H1 (cell line): ENCODE measurements at regions not wholly inside any gene's neighbourhood (a gene's known extent, or its start where the extent isn't known, plus 50 kb on each side); places are given as distances from the start of the nearest gene placed in this dataset.

Experiments used
- CTCF ChIA-PET: fragments of 300-600 bp; sonication (Branson Sonifier 250); formaldehyde crosslinking; loops from one replicate; lab custom pipeline; 2021; ENCODE audit not compliant: partially characterized antibody; lab: Charles Lee
- POLR2A ChIA-PET: fragments of 300-600 bp; sonication (Branson Sonifier 250); formaldehyde crosslinking; loops from one replicate; lab custom pipeline; 2021; ENCODE audit warnings: inconsistent platforms; ENCODE audit not compliant: partially characterized antibody; lab: Charles Lee
- DNase-seq, 2 experiments: peaks; one replicate each; pipeline versions ENCODE4 v3.0.0 to v3.0.0-alpha.2; 2010 to 2022; ENCODE audit warnings: low spot score in 2 of 2, low read depth in 1 of 2, mixed read lengths in 1 of 2
- FAIRE-seq: peaks from 2 replicates; lab custom pipeline; 2011; peaks lifted over from hg19 to GRCh38; lab: Jason Lieb, UNC
- H2AFZ ChIP-seq: 2 replicates; pipeline ENCODE4 v1.8.1; 2012; ENCODE audit warnings: low read length, inconsistent platforms
- H2AK5ac ChIP-seq: 2 replicates; pipeline ENCODE4 v1.6.1; 2013; ENCODE audit warnings: low read depth, low read length
- H2BK120ac ChIP-seq: replicated peaks from 2 replicates; pipeline ENCODE3; 2013; ENCODE audit warnings: low read depth, low read length, inconsistent platforms
- H2BK12ac ChIP-seq: 2 replicates; pipeline ENCODE4 v1.6.1; 2013; ENCODE audit warnings: low read depth, low read length
- H2BK15ac ChIP-seq: 2 replicates; pipeline ENCODE4 v1.6.1; 2013; ENCODE audit warnings: low read length
- H2BK20ac ChIP-seq: 2 replicates; pipeline ENCODE4 v1.6.1; 2013; ENCODE audit warnings: low read length
- H2BK5ac ChIP-seq: 2 replicates; pipeline ENCODE4 v1.6.1; 2013; ENCODE audit warnings: low read depth, low read length
- H3K14ac ChIP-seq: 2 replicates; pipeline ENCODE4 v1.6.1; 2013; ENCODE audit warnings: inconsistent platforms; ENCODE audit not compliant: insufficient read length
- H3K18ac ChIP-seq: 2 replicates; pipeline ENCODE4 v1.6.1; 2013; ENCODE audit warnings: low read length; ENCODE audit errors: extremely low read depth
- H3K23ac ChIP-seq: 2 replicates; pipeline ENCODE4 v1.6.1; 2013; ENCODE audit warnings: inconsistent platforms; ENCODE audit not compliant: insufficient read length
- H3K23me2 ChIP-seq: 2 replicates; pipeline ENCODE4 v1.6.1; 2013; ENCODE audit warnings: low read depth, low read length
- H3K27ac ChIP-seq: 2 replicates; pipeline ENCODE4 v1.6.1; 2011; ENCODE audit warnings: low read depth, low read length, inconsistent platforms
- H3K27me3 ChIP-seq, 4 experiments: replicated peaks in 1 of 4; 1 replicate in 1 of 4; 2 replicates in 3 of 4; pipeline versions ENCODE4 v1.6.1 to v1.8.1; 2011 to 2013; ENCODE audit warnings: low read length in 3 of 4, mild to moderate bottlenecking in 3 of 4, inconsistent platforms in 2 of 4, mixed read lengths in 2 of 4, moderate library complexity in 1 of 4; ENCODE audit not compliant: control insufficient read depth in 3 of 4, insufficient read depth in 3 of 4; ENCODE audit errors: extremely low read depth in 1 of 4
- H3K36me3 ChIP-seq, 4 experiments: 2 replicates each; pipeline versions ENCODE4 v1.6.1 to v1.8.1; 2011 to 2013; ENCODE audit warnings: mild to moderate bottlenecking in 4 of 4, low read length in 3 of 4, moderate library complexity in 2 of 4, control low read depth in 1 of 4, inconsistent platforms in 1 of 4; ENCODE audit not compliant: insufficient read depth in 4 of 4, control insufficient read depth in 2 of 4
- H3K4ac ChIP-seq: replicated peaks from 2 replicates; pipeline ENCODE3; 2013; ENCODE audit warnings: low read length, low read depth, mixed read lengths, inconsistent platforms; ENCODE audit not compliant: insufficient read length
- H3K4me1 ChIP-seq, 4 experiments: replicated peaks in 1 of 4; 1 replicate in 1 of 4; 2 replicates in 3 of 4; pipeline versions ENCODE4 v1.6.1 to v1.8.1; 2011 to 2013; ENCODE audit warnings: low read length in 3 of 4, inconsistent platforms in 2 of 4, mixed read lengths in 1 of 4; ENCODE audit not compliant: insufficient read depth in 4 of 4, control insufficient read depth in 3 of 4
- H3K4me2 ChIP-seq, 2 experiments: 2 replicates each; pipeline versions ENCODE4 v1.6.1 to v1.8.1; 2011 to 2013; ENCODE audit warnings: low read depth in 2 of 2, low read length in 2 of 2, control low read depth in 1 of 2, inconsistent platforms in 1 of 2, mild to moderate bottlenecking in 1 of 2; ENCODE audit not compliant: insufficient read depth in 1 of 2
- H3K4me3 ChIP-seq, 4 experiments: fragments of 200-600, 300-600 bp in 1 of 4; sonication (generic), shearing (Covaris generic), sonication (Bioruptor Twin) in 1 of 4; 2 replicates each; pipeline versions ENCODE4 v1.5.1 to v1.8.1; 2011 to 2016; ENCODE audit warnings: low read length in 4 of 4, low read depth in 3 of 4, control low read depth in 2 of 4, inconsistent platforms in 2 of 4, mild to moderate bottlenecking in 2 of 4, mixed read lengths in 1 of 4, moderate library complexity in 1 of 4; ENCODE audit not compliant: insufficient read depth in 2 of 4; ENCODE audit errors: extremely low read depth in 1 of 4
- H3K56ac ChIP-seq: replicated peaks from 2 replicates; pipeline ENCODE3; 2013; ENCODE audit warnings: low read depth, mild to moderate bottlenecking, mixed read lengths, low read length, inconsistent platforms; ENCODE audit not compliant: insufficient read length
- H3K79me1 ChIP-seq: 2 replicates; pipeline ENCODE4 v1.6.1; 2013; ENCODE audit warnings: low read depth, low read length, control low read depth
- H3K79me2 ChIP-seq, 2 experiments: 2 replicates each; pipeline versions ENCODE4 v1.6.1 to v1.8.1; 2012 to 2013; ENCODE audit warnings: low read length in 2 of 2, mild to moderate bottlenecking in 2 of 2, inconsistent platforms in 1 of 2; ENCODE audit not compliant: insufficient read depth in 2 of 2, control insufficient read depth in 1 of 2
- H3K9ac ChIP-seq, 4 experiments: replicated peaks in 1 of 4; 1 replicate in 1 of 4; 2 replicates in 3 of 4; pipeline versions ENCODE4 v1.6.1 to v1.8.1; 2011 to 2013; ENCODE audit warnings: low read depth in 3 of 4, low read length in 3 of 4, control low read depth in 2 of 4, mild to moderate bottlenecking in 2 of 4, moderate library complexity in 2 of 4, inconsistent platforms in 1 of 4; ENCODE audit errors: extremely low read depth in 1 of 4
- H3K9me3 ChIP-seq, 2 experiments: 2 replicates each; pipeline versions ENCODE4 v1.6.1 to v1.8.1; 2012 to 2013; ENCODE audit warnings: mild to moderate bottlenecking in 2 of 2, moderate library complexity in 2 of 2, control low read depth in 1 of 2, inconsistent platforms in 1 of 2, low read depth in 1 of 2, low read length in 1 of 2, mixed read lengths in 1 of 2; ENCODE audit not compliant: insufficient read depth in 2 of 2
- H4K20me1 ChIP-seq, 2 experiments: replicated peaks in 1 of 2; 2 replicates each; pipeline versions ENCODE3 to v1.8.1; 2011 to 2013; ENCODE audit warnings: inconsistent platforms in 2 of 2, low read length in 2 of 2, mild to moderate bottlenecking in 1 of 2; ENCODE audit not compliant: insufficient read depth in 2 of 2, control insufficient read depth in 1 of 2
- H4K5ac ChIP-seq: 2 replicates; pipeline ENCODE4 v1.6.1; 2013; ENCODE audit warnings: low read length, low read depth, mixed read lengths, inconsistent platforms; ENCODE audit not compliant: insufficient read length
- H4K8ac ChIP-seq: 2 replicates; pipeline ENCODE4 v1.8.0; 2013; ENCODE audit warnings: mild to moderate bottlenecking, moderate library complexity, low read length, inconsistent platforms; ENCODE audit not compliant: insufficient read depth; ENCODE audit errors: extremely low read depth
- H4K91ac ChIP-seq: replicated peaks from 2 replicates; pipeline ENCODE3; 2013; ENCODE audit warnings: low read length, mixed read lengths, inconsistent platforms; ENCODE audit not compliant: insufficient read length
- BACH1 ChIP-seq: IDR thresholded peaks from 2 replicates; pipeline ENCODE4 v1.6.1; 2012; ENCODE audit warnings: low read length, improper control_type of control experiment
- BRCA1 ChIP-seq: IDR thresholded peaks from 2 replicates; pipeline ENCODE4 v1.6.1; 2012; ENCODE audit warnings: low read depth, low read length, improper control_type of control experiment
- CBX8 ChIP-seq: fragments of 300-800, 300-1000 bp; sonication (generic); IDR thresholded peaks from 2 replicates; pipeline ENCODE4 v1.7.1; 2016; ENCODE audit warnings: low read depth, low read length, borderline replicate concordance
- CREB1 ChIP-seq: IDR thresholded peaks from 2 replicates; pipeline ENCODE4 v1.6.1; 2012; ENCODE audit warnings: inconsistent platforms
- EZH2 ChIP-seq: fragments of 200-600 bp; sonication (generic); IDR thresholded peaks from 2 replicates; pipeline ENCODE4 v1.7.1; 2012; ENCODE audit warnings: low read depth, mild to moderate bottlenecking, moderate library complexity, low read length, inconsistent platforms; ENCODE audit not compliant: severe bottlenecking
- HDAC2 ChIP-seq, 2 experiments: fragments of 300-600 bp in 1 of 2; sonication (generic) in 1 of 2; IDR thresholded peaks; 2 replicates each; pipeline ENCODE4 v1.6.1; 2011 to 2012; ENCODE audit warnings: low read depth in 2 of 2, low read length in 2 of 2, mild to moderate bottlenecking in 2 of 2, moderate library complexity in 2 of 2, borderline replicate concordance in 1 of 2, inconsistent platforms in 1 of 2
- JUND ChIP-seq: IDR thresholded peaks from 2 replicates; pipeline ENCODE4 v1.6.1; 2011; ENCODE audit warnings: mild to moderate bottlenecking, improper control_type of control experiment, low read length
- NANOG ChIP-seq: IDR thresholded peaks from 2 replicates; pipeline ENCODE4 v1.6.1; 2011; ENCODE audit warnings: low read length, low read depth, mild to moderate bottlenecking, inconsistent platforms; ENCODE audit not compliant: insufficient read depth, poor library complexity, severe bottlenecking
- NRF1 ChIP-seq: IDR thresholded peaks from 2 replicates; pipeline ENCODE4 v1.6.1; 2011; ENCODE audit warnings: mild to moderate bottlenecking, low read depth, low read length, improper control_type of control experiment
- POU5F1 ChIP-seq: IDR thresholded peaks from 2 replicates; pipeline ENCODE4 v1.6.1; 2011; ENCODE audit warnings: low read depth, mild to moderate bottlenecking, low read length, moderate library complexity
- TAF7 ChIP-seq: optimal IDR thresholded peaks from 2 replicates; pipeline ENCODE3; 2011; ENCODE audit warnings: low read depth, mild to moderate bottlenecking, inconsistent platforms, low read length, moderate library complexity, borderline replicate concordance
- ZNF274 ChIP-seq: IDR thresholded peaks from 2 replicates; pipeline ENCODE4 v1.7.0; 2012; ENCODE audit warnings: low read length, borderline replicate concordance; ENCODE audit errors: extremely low read depth
- WGBS, 2 experiments: shearing (Covaris generic) in 1 of 2; methylation state at CpG; one replicate each; pipeline versions ENCODE4 v1.1.6 to v1.1.7; 2013 to 2015; ENCODE audit warnings: low lambda C conversion rate in 2 of 2, mixed read lengths in 2 of 2, inconsistent platforms in 1 of 2, low coverage in 1 of 2, missing lambda C conversion rate in 1 of 2; ENCODE audit not compliant: insufficient replicate concordance in 2 of 2, insufficient coverage in 1 of 2, insufficient read length in 1 of 2; ENCODE audit errors: extremely low coverage in 1 of 2, missing lambda C conversion rate in 1 of 2; 5-methylcytosine and 5-hydroxymethylcytosine counted together

DNA sequence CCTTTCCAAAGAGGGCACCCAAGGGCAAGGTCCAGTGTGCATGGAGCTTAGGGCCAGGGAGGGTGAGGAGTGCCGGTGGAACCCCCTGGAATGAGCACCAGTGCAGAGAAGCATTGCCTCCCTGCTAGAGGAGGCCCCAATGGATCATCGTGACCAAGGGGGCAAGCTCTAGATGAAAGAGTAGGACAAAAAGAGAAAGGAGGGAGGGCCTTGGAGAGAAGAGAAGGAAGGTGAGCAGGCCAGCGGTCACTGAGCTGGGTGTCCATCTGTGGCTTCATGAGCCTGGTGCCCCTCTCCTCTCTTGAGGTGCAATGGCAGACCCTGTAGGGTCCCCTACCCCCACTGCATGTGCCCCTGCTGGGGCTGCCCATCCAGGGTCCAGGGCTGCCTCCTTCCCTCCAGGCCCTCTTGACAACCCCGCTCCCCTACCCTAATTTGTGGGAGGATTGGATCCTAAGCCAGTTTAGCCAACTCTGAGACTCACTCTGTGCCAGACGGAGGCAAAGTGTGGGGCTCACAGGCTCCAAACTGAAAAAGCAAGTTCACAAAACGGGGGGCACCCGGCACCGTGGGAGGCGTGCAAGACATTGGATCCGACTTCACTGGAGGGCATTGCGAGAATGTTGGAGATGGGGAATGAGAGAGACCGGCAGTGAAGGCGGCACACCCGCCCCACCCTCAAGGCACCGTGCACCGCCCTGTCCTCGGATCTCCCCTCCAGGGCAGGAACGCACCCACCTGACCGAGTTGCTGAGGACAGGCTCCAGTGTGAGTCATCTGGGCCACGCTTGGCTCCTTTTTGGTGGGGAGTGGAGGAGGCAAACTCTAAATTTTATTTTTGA lies 207.5 kb downstream of the KIF26A start:
- ChIA-PET POLR2A (interaction anchor here (0.5 to 0.9 kb wide), 2 partner anchors 9 to 121 kb away, joined by 3 to 4 read pairs; no protein-coding TSS in a partner anchor), CTCF (interaction anchor here (1.0 to 1.9 kb wide), 4 partner anchors 9 to 24 kb away, joined by 4 to 5 read pairs (median 4); no protein-coding TSS in a partner anchor)
- Histone ChIP-seq H3K23me2 (no peaks in the 10 kb centered on the region), H3K4ac (no peak overlapping the region), H3K79me1 (no peaks in the 10 kb centered on the region), H3K23ac (no peak overlapping the region), H3K36me3 (no peaks in the 10 kb centered on the region), H4K20me1 (no peaks in the 10 kb centered on the region), H3K27me3 (no peaks in the 10 kb centered on the region), H3K4me3 (no peak overlapping the region), H2BK120ac (no peak overlapping the region), H3K18ac (no peak overlapping the region), H3K4me1 (peaks cover 0 to 12% (median 6%) of the 10 kb centered on the region in 4 experiments; a peak in 5 of 7 replicates), H3K9me3 (peaks cover 0 to 3% of the 10 kb centered on the region in 2 experiments; a peak in 1 of 4 replicates), H3K79me2 (no peaks in the 10 kb centered on the region), H2AK5ac (no peak overlapping the region), H2BK15ac (no peak overlapping the region), H3K4me2 (no peak overlapping the region), H3K56ac (no peak overlapping the region), H2BK20ac (no peak overlapping the region), H4K8ac (no peak overlapping the region), H4K91ac (no peak overlapping the region), H2BK5ac (no peak overlapping the region), H2BK12ac (no peak overlapping the region), H2AFZ (no peak overlapping the region), H3K27ac (no peak overlapping the region), H4K5ac (no peak overlapping the region), H3K14ac (no peak overlapping the region), H3K9ac (0 out of 7 replicates have a peak overlapping the region, but pooled peaks of 1 of the 4 experiments have one; percentile 4)
- FAIRE-seq (no peak), DNase-seq (no peak)
- 90% methylated on average over 12 of the region's 20 CpGs; no CpG with 5 or more reads in 1 of the 2 experiments for WGBS, 2 experiments
- TF ChIP-seq TAF7 (no peak), HDAC2 (IDR thresholded peaks at IDR 0.05; ENCODE audit: borderline replicate concordance in 1 of 2, low read depth in 2 of 2, low read length in 2 of 2) (no peak), BRCA1 (no peak), BACH1 (no peak), CBX8 (no peak), ZNF274 (no peak), CREB1 (no peak), POU5F1 (no peak), EZH2 (no peak), NRF1 (no peak), NANOG (no peak), JUND (no peak)
